ENCODE measurements at regions not wholly inside any gene's neighbourhood (a gene's known extent, or its start where the extent isn't known, plus 50 kb on each side); places are given as distances from the start of the nearest gene placed in this dataset.

DNA sequence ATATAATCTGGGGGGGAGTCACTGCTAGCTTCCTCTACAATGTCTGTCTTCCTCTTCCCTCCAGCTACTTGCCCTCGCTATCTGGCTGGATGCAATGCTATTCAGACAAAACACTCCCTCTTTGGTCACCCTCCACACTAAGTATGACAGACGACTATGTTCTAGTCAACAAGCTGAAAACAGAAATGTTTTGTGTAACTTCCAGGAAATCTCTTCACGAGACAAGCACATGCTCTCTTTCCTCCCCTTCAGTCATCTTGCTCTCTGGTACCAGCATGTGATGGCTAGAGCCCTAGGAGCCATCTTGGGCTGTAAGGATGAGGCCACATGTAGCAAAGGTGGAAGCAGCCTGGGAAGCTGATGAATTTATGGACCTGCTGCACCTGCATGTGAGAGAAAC lies 151.3 kb downstream of the ARRDC4 start:
- TF ChIP-seq, protein P1, sequence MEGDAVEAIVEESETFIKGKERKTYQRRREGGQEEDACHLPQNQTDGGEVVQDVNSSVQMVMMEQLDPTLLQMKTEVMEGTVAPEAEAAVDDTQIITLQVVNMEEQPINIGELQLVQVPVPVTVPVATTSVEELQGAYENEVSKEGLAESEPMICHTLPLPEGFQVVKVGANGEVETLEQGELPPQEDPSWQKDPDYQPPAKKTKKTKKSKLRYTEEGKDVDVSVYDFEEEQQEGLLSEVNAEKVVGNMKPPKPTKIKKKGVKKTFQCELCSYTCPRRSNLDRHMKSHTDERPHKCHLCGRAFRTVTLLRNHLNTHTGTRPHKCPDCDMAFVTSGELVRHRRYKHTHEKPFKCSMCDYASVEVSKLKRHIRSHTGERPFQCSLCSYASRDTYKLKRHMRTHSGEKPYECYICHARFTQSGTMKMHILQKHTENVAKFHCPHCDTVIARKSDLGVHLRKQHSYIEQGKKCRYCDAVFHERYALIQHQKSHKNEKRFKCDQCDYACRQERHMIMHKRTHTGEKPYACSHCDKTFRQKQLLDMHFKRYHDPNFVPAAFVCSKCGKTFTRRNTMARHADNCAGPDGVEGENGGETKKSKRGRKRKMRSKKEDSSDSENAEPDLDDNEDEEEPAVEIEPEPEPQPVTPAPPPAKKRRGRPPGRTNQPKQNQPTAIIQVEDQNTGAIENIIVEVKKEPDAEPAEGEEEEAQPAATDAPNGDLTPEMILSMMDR (IDR thresholded peaks at IDR 0.05; ENCODE audit: insufficient read depth, low read length): no peak
- no peak overlapping the region for H3K4me3 ChIP-seq (ENCODE audit: low read depth, low read length)
- no peak for DNase-seq (ENCODE audit: low read depth)

DNA sequence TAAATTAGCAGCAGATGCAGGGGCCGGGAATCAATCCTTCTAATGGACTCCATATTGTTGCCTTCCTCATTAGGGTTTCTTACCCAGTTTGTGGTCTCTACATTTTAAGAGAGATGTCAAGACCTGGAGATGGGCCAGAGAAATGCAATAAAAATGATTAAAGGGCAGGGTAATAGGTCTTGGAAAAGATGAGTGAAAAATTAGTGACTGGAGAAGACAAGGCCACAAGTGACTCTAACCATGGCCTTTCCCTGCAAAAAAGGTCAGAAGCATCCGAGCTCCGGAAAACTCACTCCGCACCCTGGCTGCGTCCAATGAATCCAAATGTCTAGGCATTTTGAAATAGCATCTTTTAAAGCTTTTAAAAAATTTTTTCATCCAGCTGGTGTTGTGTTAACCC lies 152.8 kb downstream of the ARRDC4 start:
- DNase-seq (ENCODE audit: low read depth): no peak
- TF ChIP-seq, protein P1 (IDR thresholded peaks at IDR 0.05; ENCODE audit: insufficient read depth, low read length): no peak
- no peak overlapping the region for H3K4me3 ChIP-seq (ENCODE audit: low read depth, low read length)

DNA sequence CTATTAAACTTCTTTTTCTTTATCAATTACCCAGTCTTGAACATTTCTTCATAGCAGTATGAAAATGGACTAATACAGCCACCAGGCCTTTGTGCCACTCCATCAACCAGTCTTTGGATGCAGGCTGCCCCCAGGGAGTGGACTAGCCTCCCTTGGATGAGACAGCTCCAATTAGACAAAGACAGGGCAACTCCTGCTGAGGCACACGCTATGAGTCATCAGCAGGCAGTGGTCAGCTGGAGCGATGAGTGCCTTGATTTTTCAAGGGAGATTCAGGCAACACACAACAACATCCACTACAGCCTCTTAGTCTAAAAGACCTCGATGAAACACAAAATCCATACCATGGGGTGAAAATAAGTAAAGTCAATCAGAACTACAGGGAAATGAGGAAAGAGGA lies 160.1 kb downstream of the ARRDC4 start:
- TF ChIP-seq, protein P1 (IDR thresholded peaks at IDR 0.05; ENCODE audit: insufficient read depth, low read length): no peak
- H3K4me3 ChIP-seq (ENCODE audit: low read depth, low read length): no peak overlapping the region
- no peak for DNase-seq (ENCODE audit: low read depth)

DNA sequence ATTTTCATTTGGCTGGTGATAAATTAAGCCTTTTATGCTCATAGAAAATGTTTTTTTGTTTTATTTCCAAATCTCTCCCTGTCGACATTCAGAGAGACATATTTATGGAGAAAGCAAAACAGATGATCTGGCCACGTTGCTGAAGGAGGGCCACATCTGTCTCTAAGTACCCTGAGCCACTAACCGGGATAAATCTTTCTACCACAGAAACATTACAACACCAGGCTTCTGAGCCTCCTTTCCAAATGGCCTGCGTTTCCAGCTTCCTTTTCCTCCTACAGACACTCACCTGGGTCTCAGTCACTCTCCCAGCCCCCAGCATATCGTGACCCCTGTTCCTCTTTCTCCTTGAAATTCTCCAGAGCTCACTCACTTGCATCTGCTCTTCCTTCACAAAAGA lies 161.0 kb downstream of the ARRDC4 start:
- no peak for DNase-seq (ENCODE audit: low read depth)
- TF ChIP-seq, protein P1 (IDR thresholded peaks at IDR 0.05; ENCODE audit: insufficient read depth, low read length): no peak
- no peak overlapping the region for H3K4me3 ChIP-seq (ENCODE audit: low read depth, low read length)

DNA sequence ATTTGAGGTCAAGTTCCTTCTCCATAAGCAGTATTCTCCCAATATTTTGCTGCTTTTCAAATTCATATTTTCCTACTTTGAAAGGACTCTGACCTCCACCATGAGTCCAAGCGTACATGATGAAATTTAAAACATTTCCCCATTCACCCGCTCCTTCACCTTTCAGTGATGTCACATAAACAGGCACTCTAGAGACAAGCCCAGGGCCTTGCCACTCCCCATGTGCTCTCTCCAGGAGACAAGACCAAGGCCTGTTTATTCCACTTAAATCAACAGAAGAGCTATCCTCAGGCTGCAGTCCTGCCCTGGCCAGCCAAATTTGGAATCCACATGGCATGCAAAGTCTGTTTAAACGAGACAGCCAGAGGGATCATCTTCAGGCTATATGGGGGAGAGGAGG lies 161.5 kb downstream of the ARRDC4 start:
- TF ChIP-seq, protein P1 (IDR thresholded peaks at IDR 0.05; ENCODE audit: insufficient read depth, low read length): no peak
- no peak overlapping the region for H3K4me3 ChIP-seq (ENCODE audit: low read depth, low read length)
- DNase-seq (ENCODE audit: low read depth): no peak

DNA sequence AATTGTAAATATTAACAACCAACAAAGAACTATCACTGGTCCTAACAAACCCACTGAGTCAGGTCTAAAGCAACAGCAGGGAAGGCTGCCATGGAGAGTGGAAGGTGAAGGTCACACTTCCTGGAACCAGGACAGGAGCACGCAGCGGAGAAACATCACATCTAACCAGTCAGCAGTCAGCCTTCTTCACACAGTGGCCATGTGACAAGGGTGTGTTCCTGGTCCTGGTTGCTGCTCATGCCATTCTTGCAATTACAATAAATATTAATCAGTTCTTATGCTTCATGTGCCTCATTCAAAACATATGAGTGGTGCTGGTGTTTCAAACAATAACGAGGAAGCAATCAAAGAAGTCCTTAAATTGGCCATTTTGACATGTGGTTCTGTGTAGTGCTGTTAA lies 162.8 kb downstream of the ARRDC4 start:
- H3K4me3 ChIP-seq (ENCODE audit: low read depth, low read length): no peak overlapping the region
- TF ChIP-seq, protein P1 (IDR thresholded peaks at IDR 0.05; ENCODE audit: insufficient read depth, low read length): no peak
- no peak for DNase-seq (ENCODE audit: low read depth)

DNA sequence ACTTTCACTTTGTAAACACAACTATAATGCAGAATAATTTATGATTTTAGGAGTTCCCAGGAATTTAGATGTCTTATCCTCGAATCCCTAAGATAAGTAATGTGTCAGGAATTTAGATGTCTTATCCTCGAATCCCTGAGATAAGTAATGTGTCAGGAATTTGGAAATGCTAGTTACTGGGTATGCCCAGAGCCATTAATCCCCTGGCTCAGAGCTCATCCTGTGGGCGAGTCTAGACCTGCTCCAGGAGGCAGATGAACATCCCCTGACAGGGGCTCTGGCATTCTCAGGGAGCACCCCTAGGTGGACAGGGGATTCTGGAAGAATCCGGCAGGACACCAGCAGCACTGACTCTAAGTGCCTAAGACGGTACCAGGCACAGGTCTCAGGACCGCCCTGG lies 163.3 kb downstream of the ARRDC4 start:
- TF ChIP-seq, protein P1 (IDR thresholded peaks at IDR 0.05; ENCODE audit: insufficient read depth, low read length): no peak
- no peak overlapping the region for H3K4me3 ChIP-seq (ENCODE audit: low read depth, low read length)
- DNase-seq (ENCODE audit: low read depth): peak; percentile 27
